ENCODE measurements at regions not wholly inside any gene's neighbourhood (a gene's known extent, or its start where the extent isn't known, plus 50 kb on each side); places are given as distances from the start of the nearest gene placed in this dataset.

GRCh38 chr5:5964347-5964746 is 414.0 kb downstream of the MED10 start:
- ChIA-PET CTCF (ENCODE audit: partially characterized antibody) (no interaction called here), POLR2A (ENCODE audit: partially characterized antibody) (no interaction called here)
- Histone ChIP-seq H3K4me1 (ENCODE audit: insufficient read depth, low read length) (no peaks in the 10 kb centered on the region), H3K9me3 (ENCODE audit: control insufficient read depth in 1 of 2, low read length in 2 of 2) (no peaks in the 10 kb centered on the region), H3K4me3 (ENCODE audit: low read length in 2 of 2) (no peak overlapping the region), H3K27ac (ENCODE audit: low read depth, low read length) (no peak overlapping the region), H3K27me3 (ENCODE audit: insufficient read depth, low read length) (no peaks in the 10 kb centered on the region), H3K36me3 (ENCODE audit: insufficient read depth, low read length) (no peaks in the 10 kb centered on the region)
- peaks cover 0 to 12% (median 5%) of the 10 kb centered on the region in 8 donors for H3K9me3 Mint-ChIP-seq
- intact Hi-C loops (cut with micrococcal nuclease), result no loop called here
- H3K4me3 Mint-ChIP-seq, result no peak overlapping the region
- H3K36me3 Mint-ChIP-seq, result no peaks in the 10 kb centered on the region
- no peaks in the 10 kb centered on the region for H3K4me1 Mint-ChIP-seq
- DNase-seq, result no peak
- no peaks in the 10 kb centered on the region for H3K27me3 Mint-ChIP-seq
- H3K27ac Mint-ChIP-seq, result no peak overlapping the region

DNA sequence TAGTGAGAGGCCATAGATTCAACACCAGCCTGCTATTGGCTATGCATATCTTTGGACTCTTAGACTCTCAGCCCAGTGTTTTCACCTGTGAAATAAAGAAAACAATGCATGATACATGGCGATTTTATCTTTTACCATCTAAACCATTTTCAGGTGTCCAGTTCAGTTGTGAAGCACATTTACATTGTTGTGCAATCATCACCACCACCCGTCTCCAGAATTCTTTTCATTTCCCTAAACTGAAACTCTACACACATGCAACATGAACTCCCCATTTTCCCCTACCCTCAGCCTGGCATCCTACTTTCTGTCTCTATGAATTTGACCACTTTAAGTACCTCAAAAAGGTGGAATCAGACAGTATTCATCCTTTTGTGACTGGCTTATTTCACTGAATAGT is 420.6 kb downstream of the MED10 start:
- CTCF ChIA-PET (ENCODE audit: partially characterized antibody), result no interaction called here
- intact Hi-C loops (cut with micrococcal nuclease), result no loop called here
- H3K27me3 Mint-ChIP-seq, result peaks cover 2 to 13% of the 10 kb centered on the region in 2 donors

DNA sequence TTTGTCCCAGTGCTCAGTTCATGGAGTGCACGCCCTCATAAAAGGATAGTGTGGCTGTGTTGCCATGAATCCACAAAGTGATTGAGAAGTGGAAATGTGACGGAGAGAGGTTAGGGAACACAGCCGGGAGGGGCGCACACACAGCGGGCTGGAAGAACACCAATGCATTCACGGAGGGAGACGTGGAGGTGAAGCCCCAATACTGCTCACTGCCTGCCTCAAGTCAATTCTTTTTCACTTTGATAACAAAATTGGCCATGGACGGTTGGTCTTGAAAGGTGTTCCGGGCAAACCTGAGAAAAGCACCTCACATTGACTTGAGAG is 424.1 kb downstream of the MED10 start:
- Histone ChIP-seq H3K36me3 (ENCODE audit: insufficient read depth, low read length) (no peaks in the 10 kb centered on the region), H3K9me3 (ENCODE audit: control insufficient read depth in 1 of 2, low read length in 2 of 2) (no peaks in the 10 kb centered on the region), H3K27me3 (ENCODE audit: insufficient read depth, low read length) (no peaks in the 10 kb centered on the region), H3K4me3 (ENCODE audit: low read length in 2 of 2) (no peak overlapping the region), H3K4me1 (ENCODE audit: insufficient read depth, low read length) (no peaks in the 10 kb centered on the region), H3K27ac (ENCODE audit: low read depth, low read length) (no peak overlapping the region)
- DNase-seq, result no peak
- Mint-ChIP-seq H3K27ac (no peak overlapping the region), H3K4me1 (no peaks in the 10 kb centered on the region), H3K27me3 (peaks cover 2 to 15% of the 10 kb centered on the region in 2 donors), H3K9me3 (peaks cover 0 to 12% (median 0%) of the 10 kb centered on the region in 8 donors), H3K4me3 (no peak overlapping the region), H3K36me3 (no peaks in the 10 kb centered on the region)
- POLR2A ChIA-PET (ENCODE audit: partially characterized antibody), result no interaction called here
- CTCF ChIA-PET (ENCODE audit: partially characterized antibody), result no interaction called here
- intact Hi-C loops (cut with micrococcal nuclease), result no loop called here

More for the DNA sequence above, 420.6 kb downstream of the MED10 start:
- H3K4me3 Mint-ChIP-seq, result no peak overlapping the region
- peaks cover 0 to 9% (median 2%) of the 10 kb centered on the region in 8 donors for H3K9me3 Mint-ChIP-seq
- DNase-seq, result no peak
- no peaks in the 10 kb centered on the region for H3K4me1 Mint-ChIP-seq
- Histone ChIP-seq H3K9me3 (ENCODE audit: control insufficient read depth in 1 of 2, low read length in 2 of 2) (no peaks in the 10 kb centered on the region), H3K27ac (ENCODE audit: low read depth, low read length) (no peak overlapping the region), H3K4me1 (ENCODE audit: insufficient read depth, low read length) (no peaks in the 10 kb centered on the region), H3K36me3 (ENCODE audit: insufficient read depth, low read length) (no peaks in the 10 kb centered on the region), H3K4me3 (ENCODE audit: low read length in 2 of 2) (no peak overlapping the region), H3K27me3 (ENCODE audit: insufficient read depth, low read length) (no peaks in the 10 kb centered on the region)
- no peaks in the 10 kb centered on the region for H3K36me3 Mint-ChIP-seq
- POLR2A ChIA-PET (ENCODE audit: partially characterized antibody), result no interaction called here
- H3K27ac Mint-ChIP-seq, result peak overlapping the region in 1 of 7 donors; percentile 9

GRCh38 chr5:5953584-5954274 is 424.6 kb downstream of the MED10 start:
- Mint-ChIP-seq H3K4me1 (no peaks in the 10 kb centered on the region), H3K36me3 (no peaks in the 10 kb centered on the region), H3K4me3 (no peak overlapping the region), H3K9me3 (peaks cover 0 to 11% (median 0%) of the 10 kb centered on the region in 8 donors), H3K27me3 (peaks cover 2 to 15% of the 10 kb centered on the region in 2 donors), H3K27ac (no peak overlapping the region)
- no peaks in the 10 kb centered on the region for H3K4me1 ChIP-seq (ENCODE audit: insufficient read depth, low read length)
- H3K27ac ChIP-seq (ENCODE audit: low read depth, low read length), result no peak overlapping the region
- no peaks in the 10 kb centered on the region for H3K36me3 ChIP-seq (ENCODE audit: insufficient read depth, low read length)
- ChIA-PET CTCF (ENCODE audit: partially characterized antibody) (no interaction called here), POLR2A (ENCODE audit: partially characterized antibody) (no interaction called here)
- no peak for DNase-seq
- no peaks in the 10 kb centered on the region for H3K27me3 ChIP-seq (ENCODE audit: insufficient read depth, low read length)
- intact Hi-C loops (cut with micrococcal nuclease), result no loop called here
- H3K4me3 ChIP-seq (ENCODE audit: low read length in 2 of 2), result no peak overlapping the region
- no peaks in the 10 kb centered on the region for H3K9me3 ChIP-seq (ENCODE audit: control insufficient read depth in 1 of 2, low read length in 2 of 2)

DNA sequence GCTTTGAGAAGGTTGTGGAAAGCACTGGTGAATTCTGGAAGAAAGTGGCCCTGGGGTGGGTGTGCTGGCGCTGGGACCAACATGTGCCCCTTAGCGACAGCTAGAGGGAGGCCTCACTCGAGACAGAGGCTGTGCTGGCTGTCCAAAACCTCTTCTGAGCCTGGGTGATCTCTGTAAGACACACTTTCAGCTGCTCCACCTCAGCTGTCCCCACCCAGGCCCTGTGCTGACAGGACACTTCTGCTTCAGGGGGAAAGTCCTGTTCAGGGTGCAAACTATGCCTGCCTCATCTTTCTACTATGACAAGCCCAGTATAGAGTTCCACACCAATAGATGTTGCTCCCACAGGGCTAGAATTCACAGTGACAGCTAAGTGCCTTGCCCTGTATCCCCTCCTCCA is 426.4 kb downstream of the MED10 start:
- ChIA-PET POLR2A (ENCODE audit: partially characterized antibody) (no interaction called here), CTCF (ENCODE audit: partially characterized antibody) (no interaction called here)
- no peaks in the 10 kb centered on the region for H3K27me3 ChIP-seq (ENCODE audit: insufficient read depth, low read length)
- Mint-ChIP-seq H3K36me3 (no peaks in the 10 kb centered on the region), H3K4me1 (no peaks in the 10 kb centered on the region), H3K27me3 (peaks cover 2 to 7% of the 10 kb centered on the region in 2 donors), H3K9me3 (peaks cover 0 to 9% (median 1%) of the 10 kb centered on the region in 8 donors), H3K4me3 (no peak overlapping the region), H3K27ac (no peak overlapping the region)
- no peaks in the 10 kb centered on the region for H3K9me3 ChIP-seq (ENCODE audit: control insufficient read depth in 1 of 2, low read length in 2 of 2)
- no peak overlapping the region for H3K4me3 ChIP-seq (ENCODE audit: low read length in 2 of 2)
- no peak for DNase-seq
- intact Hi-C loops (cut with micrococcal nuclease), result no loop called here
- no peaks in the 10 kb centered on the region for H3K36me3 ChIP-seq (ENCODE audit: insufficient read depth, low read length)
- no peak overlapping the region for H3K27ac ChIP-seq (ENCODE audit: low read depth, low read length)
- no peaks in the 10 kb centered on the region for H3K4me1 ChIP-seq (ENCODE audit: insufficient read depth, low read length)

- H3K4me3 ChIP-seq (ENCODE audit: low read length in 2 of 2), result no peak overlapping the region
- H3K27me3 ChIP-seq (ENCODE audit: insufficient read depth, low read length), result no peaks in the 10 kb centered on the region
- no peaks in the 10 kb centered on the region for H3K4me1 ChIP-seq (ENCODE audit: insufficient read depth, low read length)
- Mint-ChIP-seq H3K4me3 (no peak overlapping the region), H3K27ac (no peak overlapping the region), H3K36me3 (no peaks in the 10 kb centered on the region), H3K9me3 (peaks cover 0 to 9% (median 2%) of the 10 kb centered on the region in 8 donors), H3K4me1 (no peaks in the 10 kb centered on the region), H3K27me3 (peaks cover 2 to 4% of the 10 kb centered on the region in 2 donors)
- DNase-seq, result no peak
- no peaks in the 10 kb centered on the region for H3K9me3 ChIP-seq (ENCODE audit: control insufficient read depth in 1 of 2, low read length in 2 of 2)
- ChIA-PET CTCF (ENCODE audit: partially characterized antibody) (no interaction called here), POLR2A (ENCODE audit: partially characterized antibody) (no interaction called here)
- no peak overlapping the region for H3K27ac ChIP-seq (ENCODE audit: low read depth, low read length)
- intact Hi-C loops (cut with micrococcal nuclease), result no loop called here
- no peaks in the 10 kb centered on the region for H3K36me3 ChIP-seq (ENCODE audit: insufficient read depth, low read length)
These were observed 427.7 kb downstream of the MED10 start for GRCh38 chr5:5950658-5951057.

GRCh38 chr5:5941486-5941885 is 436.9 kb downstream of the MED10 start:
- DNase-seq, result no peak
- ChIA-PET POLR2A (ENCODE audit: partially characterized antibody) (no interaction called here), CTCF (ENCODE audit: partially characterized antibody) (no interaction called here)
- Histone ChIP-seq H3K4me1 (ENCODE audit: insufficient read depth, low read length) (no peaks in the 10 kb centered on the region), H3K4me3 (ENCODE audit: low read length in 2 of 2) (no peak overlapping the region), H3K9me3 (ENCODE audit: control insufficient read depth in 1 of 2, low read length in 2 of 2) (no peaks in the 10 kb centered on the region), H3K27ac (ENCODE audit: low read depth, low read length) (no peak overlapping the region), H3K36me3 (ENCODE audit: insufficient read depth, low read length) (no peaks in the 10 kb centered on the region), H3K27me3 (ENCODE audit: insufficient read depth, low read length) (no peaks in the 10 kb centered on the region)
- H3K36me3 Mint-ChIP-seq, result no peaks in the 10 kb centered on the region
- H3K27ac Mint-ChIP-seq, result no peak overlapping the region
- peaks cover 2 to 3% of the 10 kb centered on the region in 2 donors for H3K27me3 Mint-ChIP-seq
- no peaks in the 10 kb centered on the region for H3K4me1 Mint-ChIP-seq
- no peak overlapping the region for H3K4me3 Mint-ChIP-seq
- peaks cover 0 to 3% (median 0%) of the 10 kb centered on the region in 8 donors for H3K9me3 Mint-ChIP-seq
- intact Hi-C loops (cut with micrococcal nuclease), result no loop called here

Data from CD4-positive, alpha-beta memory T cell (primary cell).